ENCODE measurements at regions not wholly inside any gene's neighbourhood (a gene's known extent, or its start where the extent isn't known, plus 50 kb on each side); places are given as distances from the start of the nearest gene placed in this dataset.

- Mint-ChIP-seq H3K4me3 (no peak overlapping the region), H3K4me1 (peaks cover 11 to 24% (median 16%) of the 10 kb centered on the region in 4 donors), H3K27me3 (no peaks in the 10 kb centered on the region), H3K9me3 (peaks cover 0 to 4% (median 2%) of the 10 kb centered on the region in 8 donors), H3K27ac (no peak overlapping the region), H3K36me3 (no peaks in the 10 kb centered on the region)
- no peak for DNase-seq
- Histone ChIP-seq H3K9me3 (ENCODE audit: control insufficient read depth in 1 of 2, low read length in 2 of 2) (no peaks in the 10 kb centered on the region), H3K36me3 (ENCODE audit: insufficient read depth, low read length) (no peaks in the 10 kb centered on the region), H3K27me3 (ENCODE audit: insufficient read depth, low read length) (no peaks in the 10 kb centered on the region), H3K27ac (ENCODE audit: low read depth, low read length) (no peak overlapping the region), H3K4me3 (ENCODE audit: low read length in 2 of 2) (no peak overlapping the region), H3K4me1 (ENCODE audit: insufficient read depth, low read length) (peaks cover 10% of the 10 kb centered on the region)
- intact Hi-C loops (cut with micrococcal nuclease), result no loop called here
- ChIA-PET CTCF (ENCODE audit: partially characterized antibody) (no interaction called here), POLR2A (ENCODE audit: partially characterized antibody) (no interaction called here)
Observed at GRCh38 chr5:68395302-68395701, 179.7 kb downstream of the PIK3R1 start.

- Histone ChIP-seq H3K4me3 (ENCODE audit: low read length in 2 of 2) (no peak overlapping the region), H3K4me1 (ENCODE audit: insufficient read depth, low read length) (peaks cover 10% of the 10 kb centered on the region), H3K36me3 (ENCODE audit: insufficient read depth, low read length) (no peaks in the 10 kb centered on the region), H3K27me3 (ENCODE audit: insufficient read depth, low read length) (no peaks in the 10 kb centered on the region), H3K27ac (ENCODE audit: low read depth, low read length) (no peak overlapping the region), H3K9me3 (ENCODE audit: control insufficient read depth in 1 of 2, low read length in 2 of 2) (no peaks in the 10 kb centered on the region)
- H3K27ac Mint-ChIP-seq, result peak overlapping the region in 1 of 7 donors; percentile 3
- H3K36me3 Mint-ChIP-seq, result no peaks in the 10 kb centered on the region
- POLR2A ChIA-PET (ENCODE audit: partially characterized antibody), result no interaction called here
- H3K9me3 Mint-ChIP-seq, result peaks cover 0 to 4% (median 2%) of the 10 kb centered on the region in 8 donors
- intact Hi-C loops (cut with micrococcal nuclease), result no loop called here
- no peak overlapping the region for H3K4me3 Mint-ChIP-seq
- H3K27me3 Mint-ChIP-seq, result no peaks in the 10 kb centered on the region
- H3K4me1 Mint-ChIP-seq, result peaks cover 11 to 24% (median 14%) of the 10 kb centered on the region in 4 donors
- CTCF ChIA-PET (ENCODE audit: partially characterized antibody), result no interaction called here
- no peak for DNase-seq
Observed at GRCh38 chr5:68395926-68396511, 180.5 kb downstream of the PIK3R1 start.

GRCh38 chr5:68396722-68397121 is 181.2 kb downstream of the PIK3R1 start:
- H3K27ac Mint-ChIP-seq, result no peak overlapping the region
- peaks cover 11 to 23% (median 14%) of the 10 kb centered on the region in 4 donors for H3K4me1 Mint-ChIP-seq
- no peak for DNase-seq
- H3K4me3 Mint-ChIP-seq, result no peak overlapping the region
- Histone ChIP-seq H3K9me3 (ENCODE audit: control insufficient read depth in 1 of 2, low read length in 2 of 2) (no peaks in the 10 kb centered on the region), H3K4me1 (ENCODE audit: insufficient read depth, low read length) (peaks cover 10% of the 10 kb centered on the region), H3K27me3 (ENCODE audit: insufficient read depth, low read length) (no peaks in the 10 kb centered on the region), H3K36me3 (ENCODE audit: insufficient read depth, low read length) (no peaks in the 10 kb centered on the region), H3K27ac (ENCODE audit: low read depth, low read length) (no peak overlapping the region), H3K4me3 (ENCODE audit: low read length in 2 of 2) (no peak overlapping the region)
- no peaks in the 10 kb centered on the region for H3K27me3 Mint-ChIP-seq
- H3K36me3 Mint-ChIP-seq, result no peaks in the 10 kb centered on the region
- ChIA-PET POLR2A (ENCODE audit: partially characterized antibody) (no interaction called here), CTCF (ENCODE audit: partially characterized antibody) (no interaction called here)
- H3K9me3 Mint-ChIP-seq, result peaks cover 0 to 4% (median 2%) of the 10 kb centered on the region in 8 donors
- intact Hi-C loops (cut with micrococcal nuclease), result no loop called here

GRCh38 chr5:68398146-68398812 is 182.7 kb downstream of the PIK3R1 start:
- Mint-ChIP-seq H3K36me3 (no peaks in the 10 kb centered on the region), H3K4me3 (no peak overlapping the region), H3K9me3 (peaks cover 0 to 4% (median under 1%) of the 10 kb centered on the region in 8 donors), H3K27me3 (no peaks in the 10 kb centered on the region), H3K4me1 (peaks cover under 1 to 12% (median 4%) of the 10 kb centered on the region in 4 donors), H3K27ac (no peak overlapping the region)
- Histone ChIP-seq H3K27me3 (ENCODE audit: insufficient read depth, low read length) (no peaks in the 10 kb centered on the region), H3K4me3 (ENCODE audit: low read length in 2 of 2) (no peak overlapping the region), H3K36me3 (ENCODE audit: insufficient read depth, low read length) (no peaks in the 10 kb centered on the region), H3K4me1 (ENCODE audit: insufficient read depth, low read length) (peaks cover 2% of the 10 kb centered on the region), H3K9me3 (ENCODE audit: control insufficient read depth in 1 of 2, low read length in 2 of 2) (no peaks in the 10 kb centered on the region), H3K27ac (ENCODE audit: low read depth, low read length) (no peak overlapping the region)
- intact Hi-C loops (cut with micrococcal nuclease), result no loop called here
- CTCF ChIA-PET (ENCODE audit: partially characterized antibody), result no interaction called here
- POLR2A ChIA-PET (ENCODE audit: partially characterized antibody), result no interaction called here
- DNase-seq, result no peak

- ChIA-PET CTCF (ENCODE audit: partially characterized antibody) (no interaction called here), POLR2A (ENCODE audit: partially characterized antibody) (no interaction called here)
Observed at GRCh38 chr5:68403301-68403700, 187.7 kb downstream of the PIK3R1 start.

GRCh38 chr5:68404246-68404645 is 188.7 kb downstream of the PIK3R1 start:
- intact Hi-C loops (cut with micrococcal nuclease), result loop anchor here (10.0 kb wide), 1 partner anchor 59 kb away; no protein-coding TSS in a partner anchor
- peaks cover 0 to 2% (median 0%) of the 10 kb centered on the region in 8 donors for H3K9me3 Mint-ChIP-seq
- Histone ChIP-seq H3K27ac (ENCODE audit: low read depth, low read length) (no peak overlapping the region), H3K4me1 (ENCODE audit: insufficient read depth, low read length) (peaks cover 21% of the 10 kb centered on the region), H3K9me3 (ENCODE audit: control insufficient read depth in 1 of 2, low read length in 2 of 2) (no peaks in the 10 kb centered on the region), H3K27me3 (ENCODE audit: insufficient read depth, low read length) (no peaks in the 10 kb centered on the region), H3K4me3 (ENCODE audit: low read length in 2 of 2) (no peak overlapping the region), H3K36me3 (ENCODE audit: insufficient read depth, low read length) (no peaks in the 10 kb centered on the region)
- no peaks in the 10 kb centered on the region for H3K27me3 Mint-ChIP-seq
- DNase-seq, result no peak
- H3K36me3 Mint-ChIP-seq, result no peaks in the 10 kb centered on the region
- H3K4me3 Mint-ChIP-seq, result no peak overlapping the region
- peaks cover 19 to 28% (median 20%) of the 10 kb centered on the region in 4 donors for H3K4me1 Mint-ChIP-seq
- ChIA-PET POLR2A (ENCODE audit: partially characterized antibody) (interaction anchor here (1.3 kb wide), 1 partner anchor 30 kb away, joined by 6 read pairs; no protein-coding TSS in a partner anchor), CTCF (ENCODE audit: partially characterized antibody) (interaction anchor here (0.8 to 1.2 kb wide), 2 partner anchors 33 to 37 kb away, joined by 3 to 4 read pairs; no protein-coding TSS in a partner anchor)
- peak overlapping the region in 1 of 7 donors; percentile 73 for H3K27ac Mint-ChIP-seq

More at GRCh38 chr5:68403301-68403700, 187.7 kb downstream of the PIK3R1 start:
- intact Hi-C loops (cut with micrococcal nuclease), result loop anchor here (10.0 kb wide), 1 partner anchor 58 kb away; no protein-coding TSS in a partner anchor
- Histone ChIP-seq H3K9me3 (ENCODE audit: control insufficient read depth in 1 of 2, low read length in 2 of 2) (no peaks in the 10 kb centered on the region), H3K4me3 (ENCODE audit: low read length in 2 of 2) (no peak overlapping the region), H3K36me3 (ENCODE audit: insufficient read depth, low read length) (no peaks in the 10 kb centered on the region), H3K27ac (ENCODE audit: low read depth, low read length) (no peak overlapping the region), H3K4me1 (ENCODE audit: insufficient read depth, low read length) (peaks cover 21% of the 10 kb centered on the region), H3K27me3 (ENCODE audit: insufficient read depth, low read length) (no peaks in the 10 kb centered on the region)
- peaks cover 0 to 2% (median 0%) of the 10 kb centered on the region in 8 donors for H3K9me3 Mint-ChIP-seq
- H3K27me3 Mint-ChIP-seq, result no peaks in the 10 kb centered on the region
- no peaks in the 10 kb centered on the region for H3K36me3 Mint-ChIP-seq
- no peak overlapping the region for H3K27ac Mint-ChIP-seq
- H3K4me1 Mint-ChIP-seq, result peaks cover 19 to 28% (median 20%) of the 10 kb centered on the region in 4 donors
- no peak for DNase-seq
- H3K4me3 Mint-ChIP-seq, result no peak overlapping the region

GRCh38 chr5:68405026-68405684 is 189.6 kb downstream of the PIK3R1 start:
- CTCF ChIA-PET (ENCODE audit: partially characterized antibody), result interaction anchor here (1.0 kb wide), 1 partner anchor 14 kb away, joined by 3 read pairs; no protein-coding TSS in a partner anchor
- Histone ChIP-seq H3K9me3 (ENCODE audit: control insufficient read depth in 1 of 2, low read length in 2 of 2) (no peaks in the 10 kb centered on the region), H3K27me3 (ENCODE audit: insufficient read depth, low read length) (no peaks in the 10 kb centered on the region), H3K4me1 (ENCODE audit: insufficient read depth, low read length) (peaks cover 21% of the 10 kb centered on the region), H3K27ac (ENCODE audit: low read depth, low read length) (no peak overlapping the region), H3K36me3 (ENCODE audit: insufficient read depth, low read length) (no peaks in the 10 kb centered on the region), H3K4me3 (ENCODE audit: low read length in 2 of 2) (no peak overlapping the region)
- Mint-ChIP-seq H3K36me3 (no peaks in the 10 kb centered on the region), H3K27ac (peak overlapping the region in 2 of 7 donors; percentile 57 to 61), H3K4me3 (no peak overlapping the region), H3K4me1 (peaks cover 19 to 30% (median 20%) of the 10 kb centered on the region in 4 donors), H3K9me3 (peaks cover 0 to 1% (median 0%) of the 10 kb centered on the region in 8 donors), H3K27me3 (no peaks in the 10 kb centered on the region)
- DNase-seq, result no peak
- intact Hi-C loops (cut with micrococcal nuclease), result loop anchor here (10.0 kb wide), 1 partner anchor 60 kb away; no protein-coding TSS in a partner anchor
- POLR2A ChIA-PET (ENCODE audit: partially characterized antibody), result interaction anchor here (1.3 kb wide), 1 partner anchor 29 kb away, joined by 6 read pairs; no protein-coding TSS in a partner anchor

Measured in CD4-positive, alpha-beta memory T cell (primary cell).